Activated CD8-positive, alpha-beta T cell treated with anti-CD3 and anti-CD28 coated beads for 36 hours (primary cell): ENCODE measurements at regions not wholly inside any gene's neighbourhood (a gene's known extent, or its start where the extent isn't known, plus 50 kb on each side); places are given as distances from the start of the nearest gene placed in this dataset.

Experiments
- ATAC-seq: fragments of 200-7000 bp; cut with Tn5 transposase; one replicate; pipeline ENCODE4 v1.10.0; 2021; ENCODE audit warnings: mild to moderate bottlenecking, moderate library complexity
- CTCF ChIA-PET: fragments of 350-600 bp; sonication (Branson Sonifier 250); formaldehyde crosslinking; loops from one replicate; lab custom pipeline; 2021; ENCODE audit warnings: antibody characterized with exemption; lab: Charles Lee
- POLR2A ChIA-PET: fragments of 350-600 bp; sonication (Branson Sonifier 250); formaldehyde crosslinking; loops from one replicate; lab custom pipeline; 2021; ENCODE audit warnings: antibody characterized with exemption; lab: Charles Lee
- DNase-seq: peaks from one replicate; pipeline ENCODE4 v3.0.0-alpha.2; 2020
- H3K27ac Mint-ChIP-seq: one replicate; pipeline ENCODE4 v1.8.0; 2021; ENCODE audit warnings: mild to moderate bottlenecking, mixed read lengths
- H3K27me3 Mint-ChIP-seq: one replicate; pipeline ENCODE4 v1.8.0; 2021; ENCODE audit warnings: mixed read lengths
- H3K36me3 Mint-ChIP-seq: one replicate; pipeline ENCODE4 v1.8.0; 2021; ENCODE audit warnings: low read depth, mixed read lengths
- H3K4me1 Mint-ChIP-seq: one replicate; pipeline ENCODE4 v1.8.0; 2021; ENCODE audit warnings: low read depth, mixed read lengths
- H3K4me3 Mint-ChIP-seq: one replicate; pipeline ENCODE4 v1.8.0; 2021; ENCODE audit warnings: mild to moderate bottlenecking, moderate library complexity, mixed read lengths
- H3K9me3 Mint-ChIP-seq: one replicate; pipeline ENCODE4 v1.8.0; 2021; ENCODE audit warnings: mixed read lengths
- CTCF ChIP-seq: fragments of 200-600 bp; IDR thresholded peaks from one replicate; pipeline ENCODE4 v1.8.0; 2022; ENCODE audit warnings: antibody characterized with exemption, mild to moderate bottlenecking
- intact Hi-C: fragments of 100-400 bp; cut with micrococcal nuclease; formaldehyde crosslinking; loops from one replicate; pipeline ENCODE4 v1.10.0; 2022

- CTCF ChIA-PET, result interaction anchor here (0.7 kb wide), 1 partner anchor 11 kb away, joined by 3 read pairs; no protein-coding TSS in a partner anchor
- H3K27ac Mint-ChIP-seq, result no peak overlapping the region
- no peak for ATAC-seq
- TF ChIP-seq CTCF, result no peak
- peaks cover 5% of the 10 kb centered on the region for H3K36me3 Mint-ChIP-seq
- H3K4me3 Mint-ChIP-seq, result no peak overlapping the region
- intact Hi-C loops, result no loop called here
- H3K9me3 Mint-ChIP-seq, result peaks cover 15% of the 10 kb centered on the region
- H3K27me3 Mint-ChIP-seq, result peaks cover 6% of the 10 kb centered on the region
- DNase-seq, result no peak
- POLR2A ChIA-PET, result no interaction called here
- no peaks in the 10 kb centered on the region for H3K4me1 Mint-ChIP-seq
These were observed 85.5 kb upstream of the GLI2 start for GRCh38 chr2:120650022-120650644.

- H3K4me3 Mint-ChIP-seq, result no peak overlapping the region
- DNase-seq, result no peak
- H3K36me3 Mint-ChIP-seq, result peaks cover 5% of the 10 kb centered on the region
- peaks cover 15% of the 10 kb centered on the region for H3K9me3 Mint-ChIP-seq
- TF ChIP-seq CTCF, result no peak
- H3K27ac Mint-ChIP-seq, result no peak overlapping the region
- intact Hi-C loops, result no loop called here
- H3K4me1 Mint-ChIP-seq, result no peaks in the 10 kb centered on the region
- peaks cover 7% of the 10 kb centered on the region for H3K27me3 Mint-ChIP-seq
- ChIA-PET CTCF (no interaction called here), POLR2A (no interaction called here)
- no peak for ATAC-seq
These were observed 83.8 kb upstream of the GLI2 start for GRCh38 chr2:120651818-120652217.

- Mint-ChIP-seq H3K4me1 (no peaks in the 10 kb centered on the region), H3K9me3 (peaks cover 15% of the 10 kb centered on the region), H3K4me3 (no peak overlapping the region), H3K36me3 (peaks cover 5% of the 10 kb centered on the region), H3K27me3 (peaks cover 7% of the 10 kb centered on the region), H3K27ac (no peak overlapping the region)
- intact Hi-C loops, result no loop called here
- ATAC-seq, result no peak
- ChIA-PET CTCF (no interaction called here), POLR2A (no interaction called here)
- TF ChIP-seq CTCF, result no peak
- DNase-seq, result no peak
These were observed 82.6 kb upstream of the GLI2 start for GRCh38 chr2:120653046-120653445.

GRCh38 chr2:120653871-120654270, 81.8 kb upstream of the GLI2 start:
- peaks cover 5% of the 10 kb centered on the region for H3K36me3 Mint-ChIP-seq
- POLR2A ChIA-PET, result no interaction called here
- H3K27me3 Mint-ChIP-seq, result peaks cover 7% of the 10 kb centered on the region
- TF ChIP-seq CTCF, result no peak
- DNase-seq, result no peak
- H3K4me3 Mint-ChIP-seq, result no peak overlapping the region
- H3K4me1 Mint-ChIP-seq, result no peaks in the 10 kb centered on the region
- CTCF ChIA-PET, result no interaction called here
- H3K27ac Mint-ChIP-seq, result no peak overlapping the region
- H3K9me3 Mint-ChIP-seq, result peaks cover 15% of the 10 kb centered on the region
- no peak for ATAC-seq
- intact Hi-C loops, result no loop called here

- Mint-ChIP-seq H3K36me3 (peaks cover 5% of the 10 kb centered on the region), H3K4me3 (no peak overlapping the region), H3K27ac (no peak overlapping the region), H3K27me3 (peaks cover 10% of the 10 kb centered on the region), H3K4me1 (no peaks in the 10 kb centered on the region), H3K9me3 (peaks cover 13% of the 10 kb centered on the region)
- CTCF ChIA-PET, result no interaction called here
- TF ChIP-seq CTCF, result no peak
- ATAC-seq, result no peak
- DNase-seq, result no peak
- POLR2A ChIA-PET, result no interaction called here
- intact Hi-C loops, result no loop called here
These were observed 81.1 kb upstream of the GLI2 start for GRCh38 chr2:120654381-120655134.
